ENCODE measurements at regions not wholly inside any gene's neighbourhood (a gene's known extent, or its start where the extent isn't known, plus 50 kb on each side); places are given as distances from the start of the nearest gene placed in this dataset.
"Not testable (repeated sequence)": the region's sequence is repeated elsewhere in the genome, so short reads cannot be mapped to it uniquely, and the experiment has no call there.

DNA sequence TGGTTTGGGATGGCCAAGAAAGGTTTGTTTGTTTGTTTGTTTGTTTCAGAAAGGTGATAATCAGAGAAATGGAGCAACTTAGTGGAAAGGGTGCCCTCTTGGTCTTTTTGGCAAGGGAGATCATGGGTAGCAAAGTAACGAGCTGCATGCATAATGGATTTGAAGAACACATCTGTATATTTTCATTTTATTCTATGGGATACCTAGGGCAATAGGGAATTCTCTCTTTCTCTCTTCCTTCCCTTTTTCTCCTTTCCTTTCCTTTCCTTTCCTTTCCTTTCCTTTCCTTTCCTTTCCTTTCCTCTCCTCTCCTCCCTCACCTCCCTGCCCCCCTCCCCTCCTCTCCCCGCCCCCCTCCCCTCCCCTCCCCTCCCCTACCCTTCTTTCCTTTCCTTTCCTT lies 492.1 kb downstream of the NEBL start:
- no peaks in the 10 kb centered on the region for H3K4me1 Mint-ChIP-seq
- no peak for DNase-seq
- H3K27ac Mint-ChIP-seq = no peak overlapping the region
- H3K9me3 Mint-ChIP-seq = peaks cover 15% of the 10 kb centered on the region
- no peak overlapping the region for H3K4me3 Mint-ChIP-seq
- no peaks in the 10 kb centered on the region for H3K36me3 Mint-ChIP-seq
- no peaks in the 10 kb centered on the region for H3K27me3 Mint-ChIP-seq
- CTCF ChIA-PET = no interaction called here

DNA sequence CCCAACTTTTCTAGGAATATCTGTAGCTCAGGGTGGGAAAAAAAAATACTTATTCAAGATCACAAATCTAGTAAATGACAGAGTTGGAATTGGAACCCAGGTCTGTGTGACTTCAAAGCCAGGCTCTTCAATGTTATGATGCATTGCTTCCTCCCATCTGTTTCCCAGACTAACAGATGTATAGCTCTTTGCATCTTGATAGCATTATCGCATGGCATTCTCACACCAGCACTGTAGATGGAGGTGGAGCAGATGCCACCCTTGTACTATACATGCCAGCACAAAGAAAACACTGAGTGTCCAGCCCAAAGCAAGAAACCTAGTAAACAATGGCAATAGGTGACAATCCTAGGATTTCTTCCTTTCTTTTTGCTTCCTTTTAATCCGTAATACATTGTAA lies 497.3 kb downstream of the NEBL start:
- H3K4me1 Mint-ChIP-seq = no peaks in the 10 kb centered on the region
- H3K27ac Mint-ChIP-seq = no peak overlapping the region
- no peak overlapping the region for H3K4me3 Mint-ChIP-seq
- H3K9me3 Mint-ChIP-seq = peaks cover 19% of the 10 kb centered on the region
- no peak for DNase-seq
- H3K27me3 Mint-ChIP-seq = no peaks in the 10 kb centered on the region
- CTCF ChIA-PET = no interaction called here
- no peaks in the 10 kb centered on the region for H3K36me3 Mint-ChIP-seq

DNA sequence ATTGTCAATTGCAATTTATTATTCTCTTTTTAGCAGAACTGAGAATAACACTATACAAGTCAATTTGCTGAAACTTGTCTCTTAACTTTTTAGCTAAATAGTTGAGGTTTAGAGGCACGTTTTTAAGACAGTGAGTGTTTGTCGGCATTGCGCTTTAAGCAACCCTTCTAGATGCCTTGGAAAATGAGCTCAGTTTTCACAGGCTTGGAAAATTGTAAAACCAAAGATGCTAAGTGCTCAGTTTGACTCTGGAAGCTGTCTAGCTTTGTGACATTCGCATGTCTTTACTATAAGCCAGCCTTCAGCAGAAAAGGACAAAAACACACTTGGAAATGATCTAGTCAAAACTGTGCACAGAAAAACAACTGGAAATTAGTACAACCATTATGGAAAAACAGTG lies 500.4 kb downstream of the NEBL start:
- DNase-seq = no peak
- Mint-ChIP-seq H3K27me3 (no peaks in the 10 kb centered on the region), H3K4me1 (no peaks in the 10 kb centered on the region), H3K27ac (no peak overlapping the region), H3K36me3 (no peaks in the 10 kb centered on the region), H3K9me3 (peaks cover 15% of the 10 kb centered on the region), H3K4me3 (no peak overlapping the region)
- CTCF ChIA-PET = no interaction called here

DNA sequence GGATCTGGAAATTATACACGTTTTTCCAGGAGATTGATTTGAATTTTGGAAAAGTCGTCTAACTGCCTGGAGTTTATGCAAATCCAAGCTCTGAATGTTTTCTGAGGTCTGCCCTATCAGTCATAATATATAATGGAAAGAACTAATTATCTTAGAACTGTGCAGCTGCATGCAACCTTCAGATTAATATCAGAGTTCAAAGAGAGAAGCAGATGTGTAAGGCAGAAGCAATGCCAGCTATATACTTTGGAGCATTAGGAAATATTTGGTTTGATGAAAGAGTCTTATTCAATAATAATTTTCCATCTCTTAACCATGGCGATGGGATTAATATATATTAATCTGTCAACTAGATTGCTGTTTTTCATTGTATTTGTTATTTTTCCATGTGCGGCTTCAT lies 500.9 kb downstream of the NEBL start:
- no peak overlapping the region for H3K27ac Mint-ChIP-seq
- no peak for DNase-seq
- H3K36me3 Mint-ChIP-seq = no peaks in the 10 kb centered on the region
- H3K27me3 Mint-ChIP-seq = no peaks in the 10 kb centered on the region
- no peaks in the 10 kb centered on the region for H3K4me1 Mint-ChIP-seq
- peaks cover 15% of the 10 kb centered on the region for H3K9me3 Mint-ChIP-seq
- no peak overlapping the region for H3K4me3 Mint-ChIP-seq
- CTCF ChIA-PET = no interaction called here

DNA sequence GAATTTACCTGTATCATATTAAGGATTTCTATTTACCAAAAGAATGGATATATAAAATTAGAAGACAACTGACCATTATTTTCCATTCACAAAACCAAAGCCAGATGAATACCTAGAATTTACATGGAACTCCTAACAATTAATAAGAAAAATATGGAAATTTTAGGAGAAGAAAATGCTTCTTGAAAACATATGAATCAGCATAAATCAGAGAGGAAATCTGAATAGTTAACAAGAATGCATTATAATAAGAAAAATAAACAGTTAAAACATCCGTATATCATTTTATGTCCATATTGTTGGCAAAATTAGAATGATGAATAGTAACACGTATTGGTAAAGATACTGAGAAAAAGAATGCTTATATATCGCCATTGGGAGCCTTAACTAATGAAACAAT lies 505.5 kb downstream of the NEBL start:
- CTCF ChIA-PET = no interaction called here
- H3K4me3 Mint-ChIP-seq = no peak overlapping the region

DNA sequence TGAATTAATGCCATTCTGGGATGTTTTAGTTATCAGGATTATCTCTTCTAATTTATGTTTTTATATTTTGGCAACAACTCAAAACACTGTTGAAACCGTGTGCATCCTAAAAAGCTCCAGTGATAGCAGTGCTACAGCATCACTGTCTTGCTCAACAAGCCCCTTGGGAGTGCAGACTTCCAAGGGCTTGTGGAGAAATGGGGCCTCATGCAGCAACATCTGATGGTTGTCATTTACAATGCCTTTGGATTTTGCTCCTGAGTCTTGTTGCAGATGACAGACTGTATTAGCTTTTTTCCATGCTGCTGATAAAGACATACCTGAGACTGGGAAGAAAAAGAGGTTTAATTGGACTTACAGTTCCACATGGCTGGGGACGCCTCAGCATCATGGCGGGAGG lies 515.4 kb downstream of the NEBL start:
- no peak for DNase-seq
- Mint-ChIP-seq H3K9me3 (peaks cover 21% of the 10 kb centered on the region), H3K36me3 (no peaks in the 10 kb centered on the region), H3K4me3 (no peak overlapping the region), H3K27ac (no peak overlapping the region), H3K27me3 (no peaks in the 10 kb centered on the region), H3K4me1 (no peaks in the 10 kb centered on the region)
- CTCF ChIA-PET = no interaction called here

More for the DNA sequence above, 505.5 kb downstream of the NEBL start:
- Mint-ChIP-seq H3K4me1 (no peaks in the 10 kb centered on the region), H3K9me3 (peaks cover 11% of the 10 kb centered on the region), H3K27me3 (no peaks in the 10 kb centered on the region), H3K27ac (no peak overlapping the region), H3K36me3 (no peaks in the 10 kb centered on the region)
- no peak for DNase-seq

DNA sequence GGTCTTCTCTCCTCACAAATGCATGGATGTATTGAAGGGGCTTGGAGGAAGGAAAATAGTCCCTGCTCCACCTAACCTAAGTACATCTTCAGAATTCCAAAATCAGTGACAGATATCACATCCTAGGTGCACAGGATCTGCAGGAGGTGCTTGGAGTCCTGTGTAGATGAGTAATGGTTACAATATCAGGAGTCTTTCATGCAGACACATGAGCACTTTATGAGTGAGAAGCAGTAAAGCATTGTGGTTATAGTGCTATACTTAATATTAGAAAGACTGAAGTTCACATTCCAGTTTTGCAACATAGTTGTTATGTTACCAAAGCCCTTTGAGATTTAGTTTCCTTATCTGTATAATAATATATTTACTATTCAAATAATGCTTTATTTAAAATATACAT lies 516.7 kb downstream of the NEBL start:
- DNase-seq = no peak
- H3K4me3 Mint-ChIP-seq = no peak overlapping the region
- H3K4me1 Mint-ChIP-seq = no peaks in the 10 kb centered on the region
- H3K27ac Mint-ChIP-seq = no peak overlapping the region
- no peaks in the 10 kb centered on the region for H3K27me3 Mint-ChIP-seq
- no peaks in the 10 kb centered on the region for H3K36me3 Mint-ChIP-seq
- peaks cover 17% of the 10 kb centered on the region for H3K9me3 Mint-ChIP-seq
- CTCF ChIA-PET = no interaction called here

DNA sequence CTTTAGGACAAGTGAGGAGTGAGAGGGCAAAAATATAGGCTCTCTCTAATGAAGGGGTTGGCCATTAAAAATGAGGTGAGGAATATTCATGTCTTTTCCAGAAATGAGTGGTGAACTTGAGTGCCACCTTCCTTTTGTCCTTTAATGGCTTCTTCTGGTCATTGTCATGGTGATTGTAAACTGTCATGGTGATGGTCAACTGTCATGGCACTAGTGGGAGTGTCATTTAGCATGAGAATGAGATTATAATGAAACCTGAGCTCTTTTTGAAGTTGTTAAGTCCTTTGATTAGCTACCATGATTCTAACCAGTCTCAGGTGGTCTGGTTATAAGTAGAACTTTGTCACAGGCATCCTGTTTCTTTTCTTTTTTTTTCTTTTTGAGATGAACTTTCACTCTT lies 524.4 kb downstream of the NEBL start:
- no peak for DNase-seq
- Mint-ChIP-seq H3K27ac (no peak overlapping the region), H3K36me3 (no peaks in the 10 kb centered on the region), H3K9me3 (peaks cover 18% of the 10 kb centered on the region), H3K4me1 (no peaks in the 10 kb centered on the region), H3K4me3 (no peak overlapping the region), H3K27me3 (no peaks in the 10 kb centered on the region)
- CTCF ChIA-PET = no interaction called here

DNA sequence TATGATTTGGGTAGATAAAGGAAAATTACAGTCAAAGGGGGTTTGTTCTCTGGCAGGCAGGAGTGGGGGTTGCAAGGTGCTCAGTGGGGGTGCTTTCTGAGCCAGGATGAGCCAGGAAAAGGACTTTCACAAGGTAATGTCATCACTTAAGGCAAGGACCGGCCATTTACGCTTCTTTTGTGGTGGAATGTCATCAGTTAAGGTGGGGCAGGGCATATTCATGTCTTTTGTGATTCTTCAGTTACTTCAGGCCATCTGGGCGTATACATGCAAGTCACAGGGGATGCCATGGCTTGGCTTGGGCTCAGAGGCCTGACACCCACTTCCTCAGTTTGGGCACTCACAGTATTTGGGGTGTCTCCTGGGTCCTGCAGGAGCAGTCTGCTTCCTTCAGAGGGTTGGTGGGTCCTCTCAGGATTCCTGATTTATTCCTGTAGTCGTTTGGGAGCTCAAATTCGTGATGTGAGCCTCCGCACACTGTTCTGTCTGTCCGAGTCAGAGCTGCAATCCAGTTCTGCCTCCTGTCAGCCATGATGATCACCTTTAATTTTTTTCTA lies 526.1 kb downstream of the NEBL start:
- CTCF ChIA-PET, H3K27me3 Mint-ChIP-seq, H3K36me3 Mint-ChIP-seq, DNase-seq, H3K4me3 Mint-ChIP-seq, H3K4me1 Mint-ChIP-seq, H3K27ac Mint-ChIP-seq: not testable (repeated sequence)
- H3K9me3 Mint-ChIP-seq = peaks cover 22% of the 10 kb centered on the region

DNA sequence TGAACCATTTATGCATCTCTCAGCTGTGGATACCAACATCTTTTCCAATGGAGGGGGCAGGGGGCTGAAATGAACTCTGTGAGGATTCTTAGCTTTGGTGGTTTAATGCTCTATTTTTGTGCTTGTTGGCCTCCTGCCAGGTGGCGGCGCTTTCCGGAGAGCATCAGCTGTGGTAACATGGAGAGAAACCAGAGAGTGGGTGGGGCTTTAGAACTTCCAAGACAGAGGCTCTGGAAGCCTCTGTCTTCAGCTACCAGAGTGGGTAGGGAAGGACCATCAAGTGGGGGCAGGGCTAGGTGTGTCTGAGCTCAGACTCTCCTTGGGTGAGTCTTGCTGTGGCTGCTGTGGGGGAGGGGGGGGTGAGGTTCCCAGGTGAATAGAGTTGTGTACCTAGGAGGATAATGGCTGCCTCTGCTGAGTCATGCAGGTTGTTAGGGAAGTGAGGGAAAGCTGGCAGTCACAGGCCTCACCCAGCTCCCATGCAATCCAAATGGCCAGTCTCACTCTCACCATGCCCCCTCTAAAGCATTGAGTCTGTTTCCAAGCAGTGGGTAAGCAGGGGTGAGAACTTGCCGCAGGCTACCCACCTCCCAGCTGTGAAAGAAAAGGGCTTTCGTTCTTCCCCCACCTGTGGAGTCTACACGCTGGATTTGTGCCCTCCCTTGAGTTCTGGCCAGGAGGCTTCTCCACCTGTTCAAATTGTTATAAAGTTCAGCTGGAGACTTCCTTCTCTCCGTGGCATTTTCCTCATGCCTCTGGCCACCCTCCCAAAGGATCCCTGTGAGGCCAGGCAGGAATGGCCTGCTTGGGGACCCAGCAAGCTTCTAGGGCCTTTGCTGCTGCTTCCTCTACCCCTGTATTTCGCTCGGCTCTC lies 527.0 kb downstream of the NEBL start:
- Mint-ChIP-seq H3K9me3 (peaks cover 26% of the 10 kb centered on the region), H3K36me3 (no peaks in the 10 kb centered on the region), H3K27me3 (no peaks in the 10 kb centered on the region), H3K4me1 (no peaks in the 10 kb centered on the region), H3K27ac (no peak overlapping the region), H3K4me3 (no peak overlapping the region)
- no peak for DNase-seq
- CTCF ChIA-PET = no interaction called here

DNA sequence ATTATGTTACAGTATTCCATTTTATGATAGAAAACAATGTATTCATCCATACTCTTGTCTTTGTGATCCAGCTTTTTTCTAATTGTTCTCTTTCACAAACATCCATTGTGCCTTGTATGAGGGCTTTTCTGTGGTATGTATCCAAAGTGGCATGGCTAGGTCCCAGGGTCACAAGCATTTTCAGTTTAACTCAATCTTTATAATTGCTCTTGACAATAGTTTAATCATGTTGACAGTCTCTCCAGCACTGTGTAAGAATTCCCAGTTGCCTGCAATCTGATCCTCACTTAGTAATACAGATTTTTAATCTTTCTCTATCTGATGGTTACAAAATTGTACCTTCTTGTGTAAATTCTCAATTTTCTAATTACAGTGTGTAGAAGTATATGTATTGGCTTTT lies 533.4 kb downstream of the NEBL start:
- Mint-ChIP-seq H3K36me3 (no peaks in the 10 kb centered on the region), H3K27ac (no peak overlapping the region), H3K27me3 (no peaks in the 10 kb centered on the region), H3K9me3 (peaks cover 14% of the 10 kb centered on the region), H3K4me1 (no peaks in the 10 kb centered on the region), H3K4me3 (no peak overlapping the region)
- DNase-seq = no peak
- CTCF ChIA-PET = no interaction called here

DNA sequence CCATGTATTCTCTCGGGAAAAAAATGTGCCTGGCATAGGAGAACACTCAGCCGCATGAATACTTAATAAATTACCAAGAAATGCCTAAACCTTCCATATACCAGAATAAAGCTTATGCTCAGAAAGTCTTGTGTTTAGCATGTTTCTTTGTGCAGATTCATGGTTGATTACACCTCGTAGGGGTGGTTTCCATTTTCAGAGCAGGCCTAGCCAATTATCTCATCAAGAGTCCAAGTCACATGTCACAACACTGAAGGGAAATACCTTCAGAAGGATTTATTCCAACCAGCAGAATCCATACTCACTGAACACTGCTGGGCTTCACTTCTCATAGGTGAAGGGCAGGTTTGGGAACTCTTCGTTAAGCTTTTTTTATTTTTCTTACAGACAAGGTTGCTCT lies 539.7 kb downstream of the PLXDC2 start:
- DNase-seq = no peak
- peaks cover 7% of the 10 kb centered on the region for H3K9me3 Mint-ChIP-seq
- H3K4me1 Mint-ChIP-seq = no peaks in the 10 kb centered on the region
- H3K4me3 Mint-ChIP-seq = no peak overlapping the region
- H3K27ac Mint-ChIP-seq = no peak overlapping the region
- CTCF ChIA-PET = no interaction called here
- no peaks in the 10 kb centered on the region for H3K27me3 Mint-ChIP-seq
- no peaks in the 10 kb centered on the region for H3K36me3 Mint-ChIP-seq

DNA sequence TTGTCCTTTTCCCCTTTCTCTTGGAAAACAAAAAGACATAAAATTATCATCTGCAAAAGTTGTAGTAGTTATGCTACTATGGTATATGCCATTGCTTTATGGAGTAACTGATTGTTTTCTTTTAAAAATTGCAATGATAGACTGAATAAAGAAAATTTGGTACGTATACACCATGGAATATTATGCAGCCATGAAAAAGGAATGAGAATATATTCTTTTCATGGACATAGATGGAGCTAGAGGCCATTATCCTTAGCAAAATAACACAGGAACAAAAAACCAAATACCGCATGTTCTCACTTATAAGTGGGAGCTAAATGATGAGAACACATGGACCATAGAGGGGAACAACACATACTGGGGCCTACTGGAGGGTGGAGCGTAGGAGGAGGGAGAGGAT lies 538.8 kb downstream of the PLXDC2 start:
- H3K9me3 Mint-ChIP-seq = peaks cover 7% of the 10 kb centered on the region
- no peak for DNase-seq
- H3K27ac Mint-ChIP-seq = no peak overlapping the region
- H3K4me1 Mint-ChIP-seq = no peaks in the 10 kb centered on the region
- no peaks in the 10 kb centered on the region for H3K36me3 Mint-ChIP-seq
- CTCF ChIA-PET = no interaction called here
- H3K27me3 Mint-ChIP-seq = no peaks in the 10 kb centered on the region
- H3K4me3 Mint-ChIP-seq = no peak overlapping the region

DNA sequence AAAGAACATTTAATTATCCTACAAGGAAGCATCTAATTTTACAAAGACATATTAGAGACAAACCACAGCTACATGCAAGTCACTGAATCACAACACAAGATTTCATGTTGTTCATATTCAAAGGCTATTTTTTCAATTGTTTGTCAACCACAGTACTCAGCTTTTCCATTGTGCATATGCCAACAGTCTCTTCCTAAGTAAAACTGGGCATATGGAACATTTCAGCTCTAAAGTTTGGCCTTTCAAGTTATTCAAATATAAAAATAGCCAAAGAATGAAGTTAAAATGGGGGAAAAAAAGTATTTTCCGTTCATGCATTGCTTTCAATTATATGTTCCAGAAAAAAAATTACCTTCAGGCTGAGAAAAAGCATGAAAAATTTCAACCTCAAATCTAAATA lies 537.9 kb downstream of the PLXDC2 start:
- Mint-ChIP-seq H3K4me1 (no peaks in the 10 kb centered on the region), H3K27me3 (no peaks in the 10 kb centered on the region), H3K27ac (no peak overlapping the region), H3K4me3 (no peak overlapping the region), H3K36me3 (no peaks in the 10 kb centered on the region), H3K9me3 (peaks cover 9% of the 10 kb centered on the region)
- CTCF ChIA-PET = no interaction called here
- no peak for DNase-seq

DNA sequence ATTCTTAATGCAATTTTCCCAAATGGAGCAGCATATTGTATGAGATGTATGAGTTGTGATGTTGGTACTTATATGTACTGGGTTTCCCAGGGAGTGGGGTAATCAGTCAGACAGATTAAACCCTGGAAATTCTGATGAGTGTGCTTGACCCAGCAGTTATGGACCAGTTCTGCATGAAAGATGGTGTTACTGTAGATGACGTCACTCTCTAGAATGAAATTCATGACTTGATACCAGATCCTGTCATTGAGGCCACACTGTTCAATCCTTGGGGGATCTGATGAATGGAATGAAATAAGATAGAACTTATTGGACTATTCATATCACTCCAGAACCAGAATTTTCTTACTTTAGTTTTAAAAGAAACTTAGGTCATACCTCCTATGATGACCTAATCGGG lies 534.3 kb downstream of the PLXDC2 start:
- H3K27me3 Mint-ChIP-seq = no peaks in the 10 kb centered on the region
- no peak for DNase-seq
- H3K4me1 Mint-ChIP-seq = no peaks in the 10 kb centered on the region
- no peaks in the 10 kb centered on the region for H3K36me3 Mint-ChIP-seq
- H3K9me3 Mint-ChIP-seq = peaks cover 9% of the 10 kb centered on the region
- H3K4me3 Mint-ChIP-seq = no peak overlapping the region
- CTCF ChIA-PET = no interaction called here
- no peak overlapping the region for H3K27ac Mint-ChIP-seq

Data from activated naive CD4-positive, alpha-beta T cell treated with anti-CD3 and anti-CD28 coated beads, Interleukin-2, amount 10 ng/mL, durations not matched to agents 7 days and 5 days (primary cell).